Smooth muscle cell (in vitro differentiated cells): ENCODE measurements at regions not wholly inside any gene's neighbourhood (a gene's known extent, or its start where the extent isn't known, plus 50 kb on each side); places are given as distances from the start of the nearest gene placed in this dataset.
"Not testable (repeated sequence)": the region's sequence is repeated elsewhere in the genome, so short reads cannot be mapped to it uniquely, and the experiment has no call there.

Experiments
- DNase-seq: peaks from one replicate; lab custom pipeline; 2025; ENCODE audit not compliant: unreplicated experiment; lab: John Stamatoyannopoulos, UW
- H2AFZ ChIP-seq: fragments of 200-600 bp; sonication (generic); 2 replicates; pipeline ENCODE4 v1.6.0; 2016; ENCODE audit warnings: antibody characterized with exemption, low read depth, mild to moderate bottlenecking
- H3F3A ChIP-seq: fragments of 200-600 bp; sonication (generic); 2 replicates; pipeline ENCODE4 v1.6.0; 2017; ENCODE audit warnings: antibody characterized with exemption, low read depth
- H3K27ac ChIP-seq: fragments of 200-600 bp; sonication (generic); 2 replicates; pipeline ENCODE4 v1.5.1; 2016; ENCODE audit warnings: low read depth, mild to moderate bottlenecking
- H3K27me3 ChIP-seq: fragments of 200-600 bp; sonication (generic); 2 replicates; pipeline ENCODE4 v1.6.1; 2016; ENCODE audit warnings: low read depth, mild to moderate bottlenecking
- H3K36me3 ChIP-seq: fragments of 200-600 bp; sonication (generic); 2 replicates; pipeline ENCODE4 v1.5.1; 2016; ENCODE audit warnings: low read depth
- H3K4me1 ChIP-seq: fragments of 200-600 bp; sonication (generic); 2 replicates; pipeline ENCODE4 v1.5.1; 2016; ENCODE audit warnings: low read depth
- H3K4me2 ChIP-seq: fragments of 200-600 bp; sonication (generic); 2 replicates; pipeline ENCODE4 v1.6.0; 2016; ENCODE audit warnings: mild to moderate bottlenecking
- H3K4me3 ChIP-seq: fragments of 200-600 bp; sonication (generic); 2 replicates; pipeline ENCODE4 v1.5.1; 2016; ENCODE audit warnings: mild to moderate bottlenecking
- H3K79me2 ChIP-seq: fragments of 200-600 bp; sonication (generic); 2 replicates; pipeline ENCODE4 v1.6.0; 2016; ENCODE audit warnings: low read depth, mild to moderate bottlenecking
- H3K9ac ChIP-seq: fragments of 200-600 bp; sonication (generic); 2 replicates; pipeline ENCODE4 v1.6.0; 2016; ENCODE audit warnings: low read depth
- H3K9me3 ChIP-seq: fragments of 200-600 bp; sonication (generic); replicated peaks from 2 replicates; pipeline ENCODE4 v1.5.1; 2016; ENCODE audit warnings: low read depth
- H4K20me1 ChIP-seq: fragments of 200-600 bp; sonication (generic); 2 replicates; pipeline ENCODE4 v1.6.0; 2016; ENCODE audit warnings: low read depth
- WGBS: methylation state at CpG from one replicate; pipeline ENCODE4 v1.1.7; 2016; ENCODE audit warnings: low lambda C conversion rate; 5-methylcytosine and 5-hydroxymethylcytosine counted together
- TF ChIP-seq, protein P1 (sequence below): fragments of 200-600 bp; sonication (generic); IDR thresholded peaks from 2 replicates; pipeline ENCODE4 v1.5.1; 2017; ENCODE audit warnings: borderline replicate concordance, mild to moderate bottlenecking, antibody characterized with exemption; ENCODE audit not compliant: insufficient read depth, poor library complexity, severe bottlenecking

DNA sequence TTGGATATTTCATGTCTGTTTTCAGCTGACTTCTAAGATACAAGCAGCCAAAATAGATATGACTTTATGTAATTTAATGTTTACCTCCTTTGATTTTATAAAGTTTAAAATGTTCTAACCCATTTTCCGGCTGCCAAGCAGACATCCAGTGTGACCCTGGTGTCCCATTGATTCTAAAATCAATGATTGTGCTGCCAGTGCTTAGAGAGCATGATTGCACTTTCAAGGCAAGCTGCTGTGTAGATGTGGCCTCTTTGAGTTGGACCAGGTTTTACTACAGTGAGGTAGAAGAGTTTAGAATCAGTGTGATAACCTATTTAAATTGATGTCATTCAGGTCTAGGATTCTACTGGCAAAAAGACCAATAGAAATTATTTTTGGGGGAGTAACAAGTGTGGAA, 730.9 kb downstream of the STPG2 start:
- no peak overlapping the region for H3K9ac ChIP-seq
- H3K36me3 ChIP-seq: no peaks in the 10 kb centered on the region
- no peak overlapping the region for H3K4me3 ChIP-seq
- no peaks in the 10 kb centered on the region for H3K9me3 ChIP-seq
- H3F3A ChIP-seq: no peaks in the 10 kb centered on the region
- H3K27ac ChIP-seq: no peak overlapping the region
- H4K20me1 ChIP-seq: no peaks in the 10 kb centered on the region
- TF ChIP-seq, protein P1, sequence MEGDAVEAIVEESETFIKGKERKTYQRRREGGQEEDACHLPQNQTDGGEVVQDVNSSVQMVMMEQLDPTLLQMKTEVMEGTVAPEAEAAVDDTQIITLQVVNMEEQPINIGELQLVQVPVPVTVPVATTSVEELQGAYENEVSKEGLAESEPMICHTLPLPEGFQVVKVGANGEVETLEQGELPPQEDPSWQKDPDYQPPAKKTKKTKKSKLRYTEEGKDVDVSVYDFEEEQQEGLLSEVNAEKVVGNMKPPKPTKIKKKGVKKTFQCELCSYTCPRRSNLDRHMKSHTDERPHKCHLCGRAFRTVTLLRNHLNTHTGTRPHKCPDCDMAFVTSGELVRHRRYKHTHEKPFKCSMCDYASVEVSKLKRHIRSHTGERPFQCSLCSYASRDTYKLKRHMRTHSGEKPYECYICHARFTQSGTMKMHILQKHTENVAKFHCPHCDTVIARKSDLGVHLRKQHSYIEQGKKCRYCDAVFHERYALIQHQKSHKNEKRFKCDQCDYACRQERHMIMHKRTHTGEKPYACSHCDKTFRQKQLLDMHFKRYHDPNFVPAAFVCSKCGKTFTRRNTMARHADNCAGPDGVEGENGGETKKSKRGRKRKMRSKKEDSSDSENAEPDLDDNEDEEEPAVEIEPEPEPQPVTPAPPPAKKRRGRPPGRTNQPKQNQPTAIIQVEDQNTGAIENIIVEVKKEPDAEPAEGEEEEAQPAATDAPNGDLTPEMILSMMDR: no peak
- H3K27me3 ChIP-seq: no peaks in the 10 kb centered on the region
- no peak overlapping the region for H3K4me2 ChIP-seq
- DNase-seq: no peak
- H2AFZ ChIP-seq: no peak overlapping the region
- 96% methylated on average over 1 of the region's 1 CpG for WGBS
- no peaks in the 10 kb centered on the region for H3K4me1 ChIP-seq
- H3K79me2 ChIP-seq: no peaks in the 10 kb centered on the region

DNA sequence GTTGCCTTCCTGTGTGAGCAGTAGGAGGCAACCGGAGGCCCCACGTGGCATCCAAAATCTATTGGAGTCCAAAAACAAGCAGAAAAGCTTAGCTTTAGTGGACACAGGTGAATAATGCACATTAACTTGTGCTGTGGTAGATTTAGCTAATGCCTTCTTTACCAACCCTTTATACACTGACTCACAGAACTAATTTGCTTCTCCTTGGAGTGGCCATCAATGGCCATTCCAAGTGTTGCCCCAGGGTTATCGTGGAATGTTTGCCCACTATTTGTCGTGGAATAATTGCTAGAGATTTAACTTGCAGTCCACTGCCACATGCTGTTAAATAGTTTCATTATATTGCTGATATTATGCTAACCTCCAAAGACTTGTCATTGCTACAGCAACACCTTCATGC, 729.1 kb downstream of the STPG2 start:
- H3K4me3 ChIP-seq: no peak overlapping the region
- H3K9me3 ChIP-seq: no peaks in the 10 kb centered on the region
- H3F3A ChIP-seq: no peaks in the 10 kb centered on the region
- no peak overlapping the region for H2AFZ ChIP-seq
- H3K9ac ChIP-seq: no peak overlapping the region
- DNase-seq: no peak
- H4K20me1 ChIP-seq: no peaks in the 10 kb centered on the region
- TF ChIP-seq, protein P1: no peak
- H3K36me3 ChIP-seq: no peaks in the 10 kb centered on the region
- H3K4me2 ChIP-seq: no peak overlapping the region
- no peaks in the 10 kb centered on the region for H3K27me3 ChIP-seq
- WGBS: 96% methylated on average over 4 of the region's 4 CpGs
- H3K79me2 ChIP-seq: no peaks in the 10 kb centered on the region
- H3K4me1 ChIP-seq: no peaks in the 10 kb centered on the region
- no peak overlapping the region for H3K27ac ChIP-seq

GRCh38 chr4:97432551-97432950, 710.7 kb downstream of the STPG2 start:
- Histone ChIP-seq H3K79me2 (no peaks in the 10 kb centered on the region), H3K27me3 (no peaks in the 10 kb centered on the region), H3K4me3 (no peak overlapping the region), H3F3A (no peaks in the 10 kb centered on the region), H3K27ac (no peak overlapping the region), H4K20me1 (no peaks in the 10 kb centered on the region), H3K4me2 (no peak overlapping the region), H3K9me3 (no peaks in the 10 kb centered on the region), H3K36me3 (no peaks in the 10 kb centered on the region), H3K9ac (no peak overlapping the region), H3K4me1 (no peaks in the 10 kb centered on the region), H2AFZ (no peak overlapping the region)
- TF ChIP-seq, protein P1: no peak
- WGBS: 85% methylated on average over 2 of the region's 2 CpGs
- DNase-seq: no peak

DNA sequence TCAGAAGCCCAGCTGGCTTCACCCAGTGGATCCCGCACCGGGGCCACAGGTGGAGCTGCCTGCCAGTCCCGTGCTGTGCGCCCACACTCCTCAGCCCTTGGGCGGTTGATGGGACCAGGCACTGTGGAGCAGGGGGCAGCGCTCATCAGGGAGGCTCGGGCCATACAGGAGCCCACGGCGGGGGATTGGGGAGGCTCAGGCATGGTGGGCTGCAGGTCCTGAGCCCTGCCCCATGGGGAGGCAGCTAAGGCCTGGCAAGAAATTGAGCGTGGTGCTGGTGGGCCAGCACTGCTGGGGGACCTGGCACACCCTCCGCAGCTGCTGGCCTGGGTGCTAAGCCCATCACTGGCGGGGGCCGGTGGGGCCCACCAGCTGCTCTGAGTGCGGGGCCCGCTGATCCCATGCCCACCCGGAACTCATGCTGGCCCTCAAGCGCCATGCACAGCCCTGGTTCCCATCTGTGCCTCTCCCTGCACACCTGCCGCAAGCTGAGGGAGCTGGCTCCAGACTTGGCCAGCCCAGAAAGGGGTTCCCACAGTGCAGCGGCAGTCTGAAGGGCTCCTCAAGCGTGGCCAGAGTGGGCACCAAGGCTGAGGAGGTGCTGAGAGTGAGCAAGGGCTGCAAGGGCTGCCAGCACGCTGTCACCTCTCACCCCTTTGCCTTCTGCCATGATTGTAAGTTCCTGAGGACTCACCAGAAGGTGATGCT, 705.1 kb downstream of the STPG2 start:
- not testable (repeated sequence) for H3K27me3 ChIP-seq, H3F3A ChIP-seq, H3K79me2 ChIP-seq, H2AFZ ChIP-seq, H3K27ac ChIP-seq, H3K36me3 ChIP-seq, H3K4me1 ChIP-seq, H3K4me2 ChIP-seq, H4K20me1 ChIP-seq, H3K9ac ChIP-seq, H3K4me3 ChIP-seq, DNase-seq, H3K9me3 ChIP-seq
- WGBS: 96% methylated on average over 21 of the region's 21 CpGs
